Uterus (tissue), 2 donors: ENCODE measurements at regions not wholly inside any gene's neighbourhood (a gene's known extent, or its start where the extent isn't known, plus 50 kb on each side); places are given as distances from the start of the nearest gene placed in this dataset.

Experiments used
- POLR2A ChIP-seq, 2 donors: fragments of 450-650 bp; IDR thresholded peaks; one replicate each; pipeline ENCODE4 v1.6.1; 2016; ENCODE audit warnings: antibody characterized with exemption in 2 of 2, mild to moderate bottlenecking in 1 of 2, moderate library complexity in 1 of 2
- TF ChIP-seq, protein P1 (sequence below), 4 experiments: fragments of 200-600 bp in 2 of 4; fragments of 450-650 bp in 2 of 4; sonication (generic) in 2 of 4; IDR thresholded peaks; one replicate each; pipeline ENCODE4 v1.5.1; 2016 to 2019; ENCODE audit warnings: antibody characterized with exemption in 4 of 4, mild to moderate bottlenecking in 2 of 4, moderate library complexity in 1 of 4

DNA sequence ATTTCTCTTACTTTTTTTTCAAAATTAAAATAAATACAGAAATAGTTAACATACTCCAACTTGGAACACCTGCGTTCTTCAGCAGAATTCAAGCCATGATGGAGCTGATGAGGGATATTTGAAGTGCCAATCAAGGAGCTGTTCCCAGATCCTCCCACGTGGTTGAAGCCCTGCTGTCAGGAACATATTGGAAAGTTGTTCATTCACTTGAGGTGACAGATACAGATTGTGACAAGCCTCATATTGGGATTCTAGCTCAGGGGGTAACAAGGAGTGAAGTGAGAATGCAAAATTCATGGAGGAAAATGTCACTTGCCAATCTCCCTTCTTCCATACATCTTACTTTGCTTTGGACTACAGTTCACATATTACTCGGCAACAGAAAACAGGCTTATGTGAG is 2670.8 kb downstream of the PCDH7 start:
- TF ChIP-seq, protein P1, sequence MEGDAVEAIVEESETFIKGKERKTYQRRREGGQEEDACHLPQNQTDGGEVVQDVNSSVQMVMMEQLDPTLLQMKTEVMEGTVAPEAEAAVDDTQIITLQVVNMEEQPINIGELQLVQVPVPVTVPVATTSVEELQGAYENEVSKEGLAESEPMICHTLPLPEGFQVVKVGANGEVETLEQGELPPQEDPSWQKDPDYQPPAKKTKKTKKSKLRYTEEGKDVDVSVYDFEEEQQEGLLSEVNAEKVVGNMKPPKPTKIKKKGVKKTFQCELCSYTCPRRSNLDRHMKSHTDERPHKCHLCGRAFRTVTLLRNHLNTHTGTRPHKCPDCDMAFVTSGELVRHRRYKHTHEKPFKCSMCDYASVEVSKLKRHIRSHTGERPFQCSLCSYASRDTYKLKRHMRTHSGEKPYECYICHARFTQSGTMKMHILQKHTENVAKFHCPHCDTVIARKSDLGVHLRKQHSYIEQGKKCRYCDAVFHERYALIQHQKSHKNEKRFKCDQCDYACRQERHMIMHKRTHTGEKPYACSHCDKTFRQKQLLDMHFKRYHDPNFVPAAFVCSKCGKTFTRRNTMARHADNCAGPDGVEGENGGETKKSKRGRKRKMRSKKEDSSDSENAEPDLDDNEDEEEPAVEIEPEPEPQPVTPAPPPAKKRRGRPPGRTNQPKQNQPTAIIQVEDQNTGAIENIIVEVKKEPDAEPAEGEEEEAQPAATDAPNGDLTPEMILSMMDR (IDR thresholded peaks at IDR 0.05) = no peak
- no peak for TF ChIP-seq POLR2A (IDR thresholded peaks at IDR 0.05)
